A549 (cell line): ENCODE measurements at regions not wholly inside any gene's neighbourhood (a gene's known extent, or its start where the extent isn't known, plus 50 kb on each side); places are given as distances from the start of the nearest gene placed in this dataset.

ENCODE experiments used
- ATAC-seq, 2 experiments: fragments of 200-7000 bp in 1 of 2; fragments of >200 bp in 1 of 2; cut with Nextera tagmentation in 1 of 2; cut with Tn5 transposase in 1 of 2; 3 replicates each; pipeline versions ENCODE4 v1.8.0 to v1.9.1; 2018 to 2020; ENCODE audit warnings: mild to moderate bottlenecking in 1 of 2, moderate library complexity in 1 of 2
- CTCF ChIA-PET: fragments of 300-600 bp; sonication (Branson Sonifier 250); formaldehyde crosslinking; extraction: SDS; loops from one replicate; lab custom pipeline; 2021; ENCODE audit warnings: antibody characterized with exemption, inconsistent platforms; lab: Yijun Ruan, JAX
- POLR2A ChIA-PET: fragments of 350-600 bp; formaldehyde crosslinking; extraction: SDS; loops from one replicate; lab custom pipeline; 2021; ENCODE audit warnings: antibody characterized with exemption, inconsistent platforms; lab: Yijun Ruan, JAX
- DNase-seq, 2 experiments: peaks; one replicate each; pipeline versions ENCODE4 v3.0.0 to v3.0.0-alpha.2; 2011 to 2016; ENCODE audit warnings: low read depth in 1 of 2, low spot score in 1 of 2
- FAIRE-seq: peaks from 2 replicates; lab custom pipeline; 2011; peaks lifted over from hg19 to GRCh38; lab: Jason Lieb, UNC
- H3K27ac ChIP-seq, 2 experiments: fragments of >200 bp; sonication (Bioruptor Twin); formaldehyde crosslinking; 3 replicates each; pipeline ENCODE4 v1.5.1; 2016 to 2017
- H3K4me1 ChIP-seq: fragments of >200 bp; sonication (Bioruptor Twin); formaldehyde crosslinking; 3 replicates; pipeline ENCODE4 v1.6.1; 2016
- H3K4me2 ChIP-seq: fragments of >200 bp; sonication (Bioruptor Twin); formaldehyde crosslinking; 3 replicates; pipeline ENCODE4 v1.6.1; 2016
- H3K4me3 ChIP-seq: fragments of >200 bp; sonication (Bioruptor Twin); formaldehyde crosslinking; 3 replicates; pipeline ENCODE4 v1.5.1; 2016
- H3K9me3 ChIP-seq: fragments of >200 bp; sonication (Bioruptor Twin); formaldehyde crosslinking; 3 replicates; pipeline ENCODE4 v1.6.1; 2016
- CEBPB ChIP-seq, 2 experiments: fragments of >200 bp in 1 of 2; sonication (Bioruptor Twin) in 1 of 2; formaldehyde crosslinking in 1 of 2; IDR thresholded peaks; 2 replicates each; pipeline ENCODE4 v1.6.1; 2012 to 2016
- CHD4 ChIP-seq: fragments of 200-600 bp; sonication (generic); IDR thresholded peaks from 2 replicates; pipeline ENCODE4 v1.6.1; 2016; ENCODE audit warnings: antibody characterized with exemption, mild to moderate bottlenecking, borderline replicate concordance
- EHMT2 ChIP-seq: fragments of 200-600 bp; sonication (generic); IDR thresholded peaks from 2 replicates; pipeline ENCODE4 v1.6.1; 2016; ENCODE audit warnings: antibody characterized with exemption, low read depth, mild to moderate bottlenecking, moderate library complexity
- GATA3 ChIP-seq: IDR thresholded peaks from 2 replicates; pipeline ENCODE4 v1.6.1; 2012; ENCODE audit warnings: borderline replicate concordance
- HDAC2 ChIP-seq: fragments of 200-600 bp; sonication (generic); IDR thresholded peaks from 2 replicates; pipeline ENCODE4 v1.6.1; 2016
- HOXB5 ChIP-seq: fragments of 250-450 bp; sonication (Bioruptor Pico); IDR thresholded peaks from 2 replicates; pipeline ENCODE4 v1.5.0; 2020; ENCODE audit warnings: mild to moderate bottlenecking, moderate library complexity
- JUN ChIP-seq, 2 experiments: fragments of >200 bp; sonication (Bioruptor Twin); formaldehyde crosslinking; IDR thresholded peaks; 2 replicates in 1 of 2; 3 replicates in 1 of 2; pipeline ENCODE4 v1.6.1; 2016 to 2017
- MAFK ChIP-seq: fragments of 450-650 bp; IDR thresholded peaks from 2 replicates; pipeline ENCODE4 v1.6.1; 2014; ENCODE audit not compliant: partially characterized antibody
- MAZ ChIP-seq: fragments of 150-350 bp; IDR thresholded peaks from 2 replicates; pipeline ENCODE4 v1.6.1; 2014; ENCODE audit warnings: antibody characterized with exemption, low read depth, low read length, borderline replicate concordance
- MYC ChIP-seq: IDR thresholded peaks from 2 replicates; pipeline ENCODE4 v1.6.1; 2012; ENCODE audit warnings: mild to moderate bottlenecking, inconsistent platforms, low read length, improper control_type of control experiment, borderline replicate concordance
- RARB ChIP-seq: fragments of 250-450 bp; sonication (Bioruptor Pico); IDR thresholded peaks from 2 replicates; pipeline ENCODE4 v1.8.0; 2021; ENCODE audit warnings: mild to moderate bottlenecking, moderate library complexity
- ZNF302 ChIP-seq: fragments of 250-450 bp; sonication (Bioruptor Pico); IDR thresholded peaks from 2 replicates; pipeline ENCODE4 v1.9.0; 2021; ENCODE audit warnings: inconsistent platforms, mild to moderate bottlenecking, moderate library complexity
- ZSCAN20 ChIP-seq: fragments of 250-450 bp; sonication (Bioruptor Pico); IDR thresholded peaks from 2 replicates; pipeline ENCODE4 v1.8.0; 2022; ENCODE audit warnings: mild to moderate bottlenecking, moderate library complexity
- WGBS: methylation state at CpG from one replicate; pipeline ENCODE4 v1.1.6; 2017; ENCODE audit errors: missing lambda C conversion rate; 5-methylcytosine and 5-hydroxymethylcytosine counted together
- TF ChIP-seq, protein P1 (sequence below): IDR thresholded peaks from 2 replicates; pipeline ENCODE4 v1.6.1; 2012; ENCODE audit warnings: low read depth, borderline replicate concordance
- TF ChIP-seq, protein P2 (sequence below): fragments of 250-450 bp; sonication (Bioruptor Pico); IDR thresholded peaks from 2 replicates; pipeline ENCODE4 v1.5.0; 2020; ENCODE audit warnings: low read depth, mild to moderate bottlenecking, moderate library complexity

DNA sequence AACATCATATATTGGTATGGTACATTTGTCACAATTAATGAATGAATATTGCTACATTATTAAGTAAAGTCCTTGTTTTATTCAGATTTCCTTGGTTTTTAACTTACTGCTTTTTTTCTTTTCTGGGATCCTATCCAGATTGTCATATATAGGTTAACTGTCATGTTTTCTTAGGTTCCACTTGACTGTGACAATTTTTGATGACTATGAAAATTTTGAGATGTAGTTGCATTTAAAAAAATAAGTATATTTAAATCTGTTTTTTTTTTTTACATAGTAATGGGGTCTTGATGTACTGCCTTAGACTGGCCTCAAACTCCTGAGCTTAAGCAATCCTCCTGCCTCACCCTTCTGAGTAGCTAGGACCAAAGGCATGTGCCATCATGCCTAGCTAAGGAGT is 76.8 kb downstream of the ATP6V1G3 start:
- FAIRE-seq (no peak), DNase-seq (no peak), ATAC-seq (no peak)
- ChIA-PET CTCF (interaction anchor here (1.1 kb wide), 1 partner anchor 848 kb away, joined by 3 read pairs; no protein-coding TSS in a partner anchor), POLR2A (no interaction called here)
- Histone ChIP-seq H3K4me2 (no peak overlapping the region), H3K27ac (no peak overlapping the region), H3K4me1 (no peaks in the 10 kb centered on the region), H3K4me3 (no peak overlapping the region), H3K9me3 (no peaks in the 10 kb centered on the region)
- peak; percentile 74 for TF ChIP-seq MAFK
- TF ChIP-seq HDAC2 = no peak

DNA sequence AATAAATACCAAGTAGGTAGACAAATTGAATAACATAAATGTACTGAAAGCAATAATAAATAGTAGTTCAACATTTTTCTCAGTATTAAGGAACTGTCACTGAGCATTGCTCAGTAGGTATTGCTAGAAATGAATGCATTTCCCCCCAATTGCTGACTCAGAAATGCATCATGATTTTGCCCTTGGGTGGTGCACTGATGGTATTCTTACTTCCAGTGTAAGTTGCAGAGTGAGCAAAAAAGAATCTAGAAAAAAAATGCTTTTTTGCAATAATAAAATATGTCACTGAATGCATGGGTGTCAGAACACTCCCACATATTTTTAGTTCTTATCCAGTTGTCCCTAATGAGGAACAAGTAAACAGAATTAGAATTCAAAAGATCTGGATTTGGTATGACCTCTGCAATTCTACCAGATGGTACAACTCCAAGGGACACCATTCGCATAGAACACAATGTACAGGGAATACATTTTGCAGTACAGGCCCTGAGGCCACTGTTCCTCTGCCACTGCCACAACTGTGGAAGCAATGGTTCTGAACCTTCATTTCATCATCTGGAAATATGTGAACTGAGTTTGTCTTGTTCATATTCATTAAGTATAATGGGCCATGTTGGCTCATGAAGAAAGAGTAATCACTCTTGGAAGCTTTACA is 78.0 kb downstream of the ATP6V1G3 start:
- DNase-seq = no peak
- no peaks in the 10 kb centered on the region for H3K9me3 ChIP-seq
- CTCF ChIA-PET = no interaction called here
- TF ChIP-seq RARB (CRISPR knock-in tag) = no peak
- TF ChIP-seq MAFK = peak; percentile 53
- TF ChIP-seq CHD4 = no peak
- no peak for TF ChIP-seq GATA3
- no peak for TF ChIP-seq ZNF302
- TF ChIP-seq EHMT2 = no peak
- POLR2A ChIA-PET = no interaction called here
- WGBS = 96% methylated on average over 1 of the region's 1 CpG
- H3K4me1 ChIP-seq = no peaks in the 10 kb centered on the region
- no peak overlapping the region for H3K4me3 ChIP-seq
- H3K4me2 ChIP-seq = no peak overlapping the region
- 0 out of 6 replicates have a peak, but pooled peaks of 1 of the 2 experiments have one; percentile 13 for ATAC-seq
- no peak overlapping the region for H3K27ac ChIP-seq
- peak; percentile 46 for FAIRE-seq

DNA sequence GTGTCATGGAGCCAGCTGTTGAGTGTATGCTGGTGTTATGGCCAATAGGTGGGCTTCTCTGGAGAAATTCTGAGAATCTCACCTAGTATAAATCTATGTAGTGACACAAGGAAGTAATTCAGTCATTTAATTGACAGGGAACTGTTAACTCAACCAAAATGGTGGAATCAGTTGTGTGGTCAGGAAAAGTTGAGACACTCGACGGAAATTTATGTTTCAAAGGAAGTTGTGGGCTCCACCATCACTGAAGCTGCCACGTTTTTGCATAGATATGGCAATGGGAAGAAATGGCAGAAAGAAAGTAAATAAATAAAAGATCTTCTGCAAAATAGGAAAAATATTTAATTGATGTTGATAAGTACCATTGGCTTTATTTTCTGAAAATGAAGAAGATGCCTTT is 84.5 kb downstream of the ATP6V1G3 start:
- WGBS = 70% methylated on average over 3 of the region's 3 CpGs
- ChIA-PET CTCF (no interaction called here), POLR2A (no interaction called here)
- Histone ChIP-seq H3K4me1 (no peaks in the 10 kb centered on the region), H3K9me3 (no peaks in the 10 kb centered on the region), H3K4me2 (no peak overlapping the region), H3K4me3 (no peak overlapping the region), H3K27ac (no peak overlapping the region)
- DNase-seq (no peak), FAIRE-seq (no peak), ATAC-seq (no peak)
- TF ChIP-seq, protein P1, sequence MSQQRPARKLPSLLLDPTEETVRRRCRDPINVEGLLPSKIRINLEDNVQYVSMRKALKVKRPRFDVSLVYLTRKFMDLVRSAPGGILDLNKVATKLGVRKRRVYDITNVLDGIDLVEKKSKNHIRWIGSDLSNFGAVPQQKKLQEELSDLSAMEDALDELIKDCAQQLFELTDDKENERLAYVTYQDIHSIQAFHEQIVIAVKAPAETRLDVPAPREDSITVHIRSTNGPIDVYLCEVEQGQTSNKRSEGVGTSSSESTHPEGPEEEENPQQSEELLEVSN = no peak
- no peak for TF ChIP-seq ZSCAN20 (CRISPR knock-in tag)

DNA sequence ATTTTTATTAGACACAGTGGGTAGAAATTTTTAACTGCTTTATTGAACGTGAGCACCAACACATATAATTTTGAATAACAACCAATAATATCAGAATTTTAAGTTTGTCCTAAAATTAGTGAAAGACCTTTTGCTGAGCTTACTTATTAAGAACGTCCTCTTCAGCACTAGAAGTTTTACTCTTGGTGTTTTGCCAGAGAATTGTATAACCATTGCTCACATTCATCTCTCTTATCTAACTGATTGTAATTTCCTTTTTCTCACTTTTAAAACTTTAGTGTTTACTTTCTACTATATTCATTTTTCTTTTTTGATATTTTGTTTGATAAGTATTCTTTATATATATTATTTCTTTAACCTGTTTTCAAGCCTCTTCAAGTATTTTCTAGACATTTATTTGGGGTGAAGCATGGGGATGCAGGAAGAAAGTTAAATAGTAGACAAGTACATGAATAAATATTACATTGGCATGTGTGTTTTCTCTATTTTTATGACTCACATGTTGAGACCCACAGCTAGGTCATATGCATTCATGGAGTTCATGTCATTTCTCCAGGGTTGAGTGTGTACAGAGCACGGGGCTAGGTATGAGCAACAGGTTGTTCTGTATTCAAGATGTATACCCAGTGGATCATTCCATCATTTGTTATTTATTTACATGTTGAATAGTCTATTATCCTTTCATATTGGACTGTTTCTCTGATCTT is 90.6 kb downstream of the ATP6V1G3 start:
- POLR2A ChIA-PET = no interaction called here

DNA sequence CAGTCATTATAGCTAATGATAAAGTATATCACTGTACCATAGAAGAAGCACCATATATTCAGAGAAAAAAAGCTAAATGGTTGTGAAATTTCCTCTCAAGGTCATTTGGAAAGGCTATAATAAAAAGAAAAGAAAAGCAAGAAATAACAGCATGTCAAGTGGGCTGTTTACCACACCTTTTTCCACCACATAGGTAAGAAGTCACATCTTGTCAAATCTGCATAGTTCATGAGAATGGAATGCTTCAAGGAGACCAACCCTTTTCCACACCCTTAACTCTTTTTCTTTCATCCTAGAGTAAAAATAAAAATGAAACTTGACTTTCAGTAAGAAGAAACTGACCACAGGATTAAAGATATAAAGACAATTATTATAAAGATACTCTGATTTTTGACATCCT is 91.2 kb downstream of the ATP6V1G3 start:
- ChIA-PET POLR2A (no interaction called here), CTCF (interaction anchor here (2.7 kb wide), 1 partner anchor 16 kb away, joined by 10 read pairs; no protein-coding TSS in a partner anchor)
- TF ChIP-seq MAZ (no peak), JUN (IDR thresholded peaks at IDR 0.05) (no peak), HOXB5 (no peak), GATA3 (no peak)
- TF ChIP-seq, protein P2, sequence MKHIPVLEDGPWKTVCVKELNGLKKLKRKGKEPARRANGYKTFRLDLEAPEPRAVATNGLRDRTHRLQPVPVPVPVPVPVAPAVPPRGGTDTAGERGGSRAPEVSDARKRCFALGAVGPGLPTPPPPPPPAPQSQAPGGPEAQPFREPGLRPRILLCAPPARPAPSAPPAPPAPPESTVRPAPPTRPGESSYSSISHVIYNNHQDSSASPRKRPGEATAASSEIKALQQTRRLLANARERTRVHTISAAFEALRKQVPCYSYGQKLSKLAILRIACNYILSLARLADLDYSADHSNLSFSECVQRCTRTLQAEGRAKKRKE (CRISPR knock-in tag) = no peak
- H3K27ac ChIP-seq = no peak overlapping the region
- FAIRE-seq (no peak), DNase-seq (no peak), ATAC-seq (no peak)
- H3K9me3 ChIP-seq = no peaks in the 10 kb centered on the region
- H3K4me1 ChIP-seq = peaks cover 12% of the 10 kb centered on the region; the same call in 2 of the 3 replicates
- no peak overlapping the region for H3K4me3 ChIP-seq
- peak overlapping the region; percentile 23; the same call in 2 of the 3 replicates for H3K4me2 ChIP-seq

More for the DNA sequence above, 90.6 kb downstream of the ATP6V1G3 start:
- FAIRE-seq (no peak), ATAC-seq (no peak), DNase-seq (no peak)
- H3K4me3 ChIP-seq = no peak overlapping the region
- H3K4me1 ChIP-seq = peaks cover 12% of the 10 kb centered on the region; the same call in 2 of the 3 replicates
- H3K4me2 ChIP-seq = peak overlapping the region; percentile 23; the same call in 2 of the 3 replicates
- no peak for TF ChIP-seq MYC
- no peak for TF ChIP-seq CEBPB (IDR thresholded peaks at IDR 0.05)
- 34% methylated on average over 3 of the region's 3 CpGs for WGBS
- no peak overlapping the region for H3K27ac ChIP-seq
- CTCF ChIA-PET = interaction anchor here (2.7 kb wide), 1 partner anchor 16 kb away, joined by 10 read pairs; no protein-coding TSS in a partner anchor
- no peaks in the 10 kb centered on the region for H3K9me3 ChIP-seq
